ENCODE measurements at regions not wholly inside any gene's neighbourhood (a gene's known extent, or its start where the extent isn't known, plus 50 kb on each side); places are given as distances from the start of the nearest gene placed in this dataset.

DNA sequence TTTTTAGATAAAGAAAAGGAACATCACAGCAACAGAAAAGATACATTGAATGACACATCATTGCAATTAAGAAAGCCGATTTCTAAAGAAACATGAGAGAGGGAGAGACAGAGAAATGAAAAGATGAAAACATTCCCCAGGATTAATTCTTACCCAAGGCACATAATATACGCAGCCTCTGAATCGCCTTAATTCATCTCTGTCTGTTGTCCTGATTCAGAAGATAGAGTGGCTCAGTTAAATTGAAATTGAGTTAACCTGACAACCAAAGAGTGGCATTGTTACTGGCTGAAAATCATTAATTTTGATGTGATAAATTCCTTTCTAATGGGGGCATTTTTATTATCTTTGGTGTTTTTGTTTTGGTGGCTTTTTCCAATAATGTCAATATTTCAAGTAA, 701.9 kb downstream of the EDEM1 start:
- no peak for TF ChIP-seq CTCF (IDR thresholded peaks at IDR 0.05)
- TF ChIP-seq POLR2A (IDR thresholded peaks at IDR 0.05): no peak
